ENCODE measurements at regions not wholly inside any gene's neighbourhood (a gene's known extent, or its start where the extent isn't known, plus 50 kb on each side); places are given as distances from the start of the nearest gene placed in this dataset.

GRCh38 chr5:8033261-8033660 lies 164.3 kb downstream of the MTRR start:
- TF ChIP-seq CTCF (IDR thresholded peaks at IDR 0.05) (no peak), POLR2A (IDR thresholded peaks at IDR 0.05) (no peak), EP300 (IDR thresholded peaks at IDR 0.05) (no peak), POLR2AphosphoS5 (IDR thresholded peaks at IDR 0.05) (no peak)
